ENCODE measurements at regions not wholly inside any gene's neighbourhood (a gene's known extent, or its start where the extent isn't known, plus 50 kb on each side); places are given as distances from the start of the nearest gene placed in this dataset.

DNA sequence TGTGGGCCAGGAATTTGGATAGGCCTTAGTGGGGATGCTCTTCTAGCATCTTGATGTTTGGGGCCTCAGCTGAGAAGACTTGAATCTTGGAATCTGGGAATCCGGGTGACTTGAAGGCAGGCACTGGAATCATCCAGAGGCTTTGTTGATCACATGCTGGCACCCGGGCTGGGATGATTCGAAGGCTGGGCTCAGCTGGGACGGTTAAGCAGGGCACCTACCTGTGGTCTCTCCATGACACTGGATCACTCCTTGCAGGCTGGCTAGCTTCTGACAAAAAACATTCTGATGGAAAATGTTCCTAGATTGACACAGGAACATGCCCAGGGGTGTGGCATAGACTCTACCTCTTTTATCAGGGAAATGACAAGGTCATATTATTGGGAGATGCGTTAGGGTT is 149.1 kb downstream of the TENT4A start:
- intact Hi-C loops (cut with DNase I) = no loop called here
- H3K4me1 ChIP-seq (replicated peaks in 1 of 2) = no peaks in the 10 kb centered on the region
- H3K36me3 ChIP-seq (replicated peaks in 1 of 2) = no peaks in the 10 kb centered on the region
- H3K27ac ChIP-seq = no peak overlapping the region
- no peaks in the 10 kb centered on the region for H3K27me3 ChIP-seq
- WGBS, 4 donors = 87 to 97% (median 89%) methylated on average over 3 to 5 of the region's 5 CpGs
- no peak for DNase-seq
- TF ChIP-seq CTCF (IDR thresholded peaks at IDR 0.05) = no peak
- no peak for TF ChIP-seq POLR2A (IDR thresholded peaks at IDR 0.05)
- no peaks in the 10 kb centered on the region for H3K9me3 ChIP-seq (replicated peaks in 1 of 3)
- no peak overlapping the region for H3K4me3 ChIP-seq

- no peaks in the 10 kb centered on the region for H3K9me3 ChIP-seq (replicated peaks in 1 of 3)
- H3K4me3 ChIP-seq = no peak overlapping the region
- no peaks in the 10 kb centered on the region for H3K4me1 ChIP-seq (replicated peaks in 1 of 2)
- 89 to 94% (median 93%) methylated on average over 6 of the region's 6 CpGs for WGBS, 4 donors
- H3K27ac ChIP-seq = no peak overlapping the region
- DNase-seq = no peak
- H3K27me3 ChIP-seq = no peaks in the 10 kb centered on the region
- H3K36me3 ChIP-seq (replicated peaks in 1 of 2) = no peaks in the 10 kb centered on the region
- intact Hi-C loops (cut with DNase I) = no loop called here
- TF ChIP-seq CTCF (IDR thresholded peaks at IDR 0.05) (no peak), POLR2A (IDR thresholded peaks at IDR 0.05) (no peak)
These were observed 154.5 kb downstream of the TENT4A start for GRCh38 chr5:6867712-6868111.

- Histone ChIP-seq H3K4me1 (replicated peaks in 1 of 2) (no peaks in the 10 kb centered on the region), H3K27me3 (no peaks in the 10 kb centered on the region), H3K36me3 (replicated peaks in 1 of 2) (no peaks in the 10 kb centered on the region), H3K27ac (no peak overlapping the region), H3K9me3 (replicated peaks in 1 of 3) (no peaks in the 10 kb centered on the region), H3K4me3 (no peak overlapping the region)
- intact Hi-C loops (cut with DNase I) = no loop called here
- TF ChIP-seq CTCF (IDR thresholded peaks at IDR 0.05) (no peak), POLR2A (IDR thresholded peaks at IDR 0.05) (no peak)
- DNase-seq = peak in 3 of 7 donors; percentile 13 to 77 (median 38)
- WGBS, 4 donors = 52 to 74% (median 70%) methylated on average over 8 to 9 of the region's 9 CpGs
These were observed 154.9 kb downstream of the TENT4A start for GRCh38 chr5:6868171-6868570.

GRCh38 chr5:6868575-6869215 is 155.5 kb downstream of the TENT4A start:
- WGBS, 4 donors = 78 to 84% (median 80%) methylated on average over 11 of the region's 11 CpGs

More at GRCh38 chr5:6868575-6869215, 155.5 kb downstream of the TENT4A start:
- no peak for TF ChIP-seq CTCF (IDR thresholded peaks at IDR 0.05)
- TF ChIP-seq POLR2A (IDR thresholded peaks at IDR 0.05) = no peak
- Histone ChIP-seq H3K4me3 (no peak overlapping the region), H3K27ac (no peak overlapping the region), H3K9me3 (replicated peaks in 1 of 3) (no peaks in the 10 kb centered on the region), H3K27me3 (no peaks in the 10 kb centered on the region), H3K36me3 (replicated peaks in 1 of 2) (no peaks in the 10 kb centered on the region), H3K4me1 (replicated peaks in 1 of 2) (no peaks in the 10 kb centered on the region)
- DNase-seq = no peak
- intact Hi-C loops (cut with DNase I) = no loop called here
